Testis (tissue), 2 donors: ENCODE measurements at regions not wholly inside any gene's neighbourhood (a gene's known extent, or its start where the extent isn't known, plus 50 kb on each side); places are given as distances from the start of the nearest gene placed in this dataset.

Source experiments
- CTCF ChIP-seq, 3 experiments: fragments of 450-650 bp in 2 of 3; fragments of 200-600 bp in 1 of 3; sonication (generic) in 1 of 3; IDR thresholded peaks; one replicate each; pipeline ENCODE4 v1.5.1; 2016 to 2019; ENCODE audit warnings: antibody characterized with exemption in 3 of 3, mild to moderate bottlenecking in 2 of 3, moderate library complexity in 1 of 3
- POLR2A ChIP-seq: fragments of 450-650 bp; IDR thresholded peaks from one replicate; pipeline ENCODE4 v1.6.1; 2017; ENCODE audit warnings: antibody characterized with exemption, mild to moderate bottlenecking, moderate library complexity

GRCh38 chr14:48331421-48331820 lies 656.0 kb upstream of the MDGA2 start:
- TF ChIP-seq CTCF (IDR thresholded peaks at IDR 0.05) (no peak), POLR2A (no peak)
